ENCODE measurements at regions not wholly inside any gene's neighbourhood (a gene's known extent, or its start where the extent isn't known, plus 50 kb on each side); places are given as distances from the start of the nearest gene placed in this dataset.
"Not testable (repeated sequence)": the region's sequence is repeated elsewhere in the genome, so short reads cannot be mapped to it uniquely, and the experiment has no call there.

DNA sequence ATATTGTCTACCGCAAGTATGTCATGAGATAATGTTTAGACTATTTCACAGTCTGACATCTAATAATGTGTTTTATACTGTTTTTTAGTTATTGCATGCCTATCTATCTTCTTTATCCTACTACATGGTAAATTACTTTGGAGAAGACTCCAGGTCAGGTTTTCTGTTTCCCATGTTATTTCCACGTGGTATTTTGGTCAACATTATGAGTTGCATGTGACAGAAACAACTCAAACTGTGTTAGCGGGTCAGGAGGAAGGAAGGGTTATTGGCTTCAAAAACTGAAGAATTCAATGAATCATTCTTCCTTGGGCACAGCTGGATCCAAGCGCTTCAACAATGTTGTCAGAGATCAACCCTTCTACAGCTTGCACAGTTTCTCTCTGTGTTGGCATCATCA lies 252.1 kb upstream of the CCNG1 start:
- DNase-seq, result no peak

DNA sequence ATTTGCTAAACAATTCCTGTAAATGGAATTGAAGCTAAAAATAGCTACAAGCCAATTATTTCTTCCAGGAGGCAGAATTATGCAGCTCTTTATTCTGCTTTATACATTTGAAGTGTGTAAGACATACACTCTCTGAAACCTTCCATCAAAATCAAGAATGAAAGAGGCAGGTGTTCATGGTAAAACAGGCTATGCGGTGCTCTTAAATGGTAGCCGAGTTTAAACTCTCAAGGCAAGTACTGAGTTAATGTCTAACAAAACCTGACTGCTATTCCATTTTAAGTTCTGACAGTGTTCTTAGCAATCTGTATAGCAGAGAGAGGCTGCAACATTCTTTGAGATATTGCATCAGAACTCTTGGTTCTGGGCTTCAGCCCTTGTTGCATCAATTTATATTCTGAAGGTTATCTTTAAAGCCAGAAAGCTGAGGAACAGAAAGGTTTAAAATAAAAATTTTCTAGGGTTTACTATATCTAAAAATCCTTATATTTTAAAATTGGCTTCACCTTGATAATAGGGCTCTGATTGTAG lies 248.3 kb upstream of the CCNG1 start:
- no peak for DNase-seq

DNA sequence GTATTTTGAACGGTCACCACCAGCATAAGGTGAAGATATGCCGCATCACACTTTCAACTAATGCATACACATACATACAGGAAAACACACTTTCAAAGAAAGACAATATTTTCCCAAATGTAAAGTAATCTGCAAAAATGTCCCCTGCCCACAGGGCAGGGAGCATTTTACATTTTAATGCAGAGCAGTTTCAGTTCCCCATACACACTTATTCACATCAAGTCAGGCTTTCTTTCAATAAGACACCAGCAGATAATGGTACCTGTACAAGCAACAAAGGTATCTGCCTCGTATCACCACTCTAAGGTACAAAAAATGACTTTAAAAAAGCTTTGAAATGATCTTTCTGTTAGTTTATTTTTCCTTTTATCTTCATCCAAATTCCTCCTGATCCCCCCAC lies 247.1 kb upstream of the CCNG1 start:
- DNase-seq, result no peak

DNA sequence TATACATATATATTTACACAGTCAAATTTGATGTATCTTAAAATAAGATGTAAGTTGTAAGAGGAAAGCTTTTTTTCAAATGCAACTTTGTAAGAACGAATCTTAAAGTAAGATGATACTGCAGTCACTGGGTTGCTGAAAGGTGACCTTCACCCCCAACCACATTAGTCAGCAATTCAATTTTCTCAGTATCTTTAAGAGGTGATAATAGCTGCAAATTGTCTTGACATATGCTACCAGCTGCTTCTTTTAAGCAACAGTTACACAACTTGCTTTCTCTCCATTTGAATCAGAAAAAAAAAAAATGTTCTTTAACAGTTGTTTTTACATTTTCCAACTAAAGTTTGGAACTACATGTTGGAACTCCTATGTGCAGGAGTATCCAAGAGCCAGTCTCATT lies 246.6 kb upstream of the CCNG1 start:
- no peak for DNase-seq

DNA sequence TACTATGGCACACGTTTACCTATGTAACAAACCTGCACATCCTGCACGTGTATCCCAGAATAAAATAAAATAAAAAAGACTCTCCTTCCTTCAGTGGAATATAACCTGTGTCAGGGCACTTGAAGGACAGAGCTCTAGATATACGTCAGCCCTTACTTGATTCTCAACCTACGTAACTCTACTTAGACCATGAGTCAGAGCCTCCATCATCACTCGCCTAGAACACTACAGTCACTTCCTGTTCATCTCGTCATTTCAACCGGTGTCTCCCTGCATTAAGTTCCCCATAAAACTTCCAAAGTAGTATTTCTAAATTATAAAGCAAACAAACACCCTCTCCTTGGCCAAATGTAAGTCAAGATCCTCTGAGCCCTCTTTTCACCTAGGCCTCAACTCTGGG lies 243.5 kb upstream of the CCNG1 start:
- no peak for DNase-seq

DNA sequence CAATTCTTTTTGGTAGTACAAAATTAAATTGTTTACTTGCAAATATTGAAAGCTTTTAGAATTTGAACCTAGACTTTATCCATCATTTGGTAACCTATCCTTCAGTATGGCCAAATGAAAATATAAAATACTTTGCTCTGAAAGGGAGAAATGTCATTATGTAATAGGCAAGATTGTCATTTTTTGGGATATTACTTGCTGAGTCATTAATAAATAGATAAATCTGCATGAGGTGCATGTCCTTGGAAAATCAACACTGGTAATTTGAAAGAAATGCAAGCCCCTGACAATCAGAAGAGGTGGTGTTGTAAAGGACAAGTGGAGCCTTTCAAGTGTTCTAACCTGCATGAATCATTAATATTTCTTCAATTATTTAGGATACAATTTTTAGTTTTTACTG lies 231.8 kb upstream of the CCNG1 start:
- DNase-seq, result no peak

DNA sequence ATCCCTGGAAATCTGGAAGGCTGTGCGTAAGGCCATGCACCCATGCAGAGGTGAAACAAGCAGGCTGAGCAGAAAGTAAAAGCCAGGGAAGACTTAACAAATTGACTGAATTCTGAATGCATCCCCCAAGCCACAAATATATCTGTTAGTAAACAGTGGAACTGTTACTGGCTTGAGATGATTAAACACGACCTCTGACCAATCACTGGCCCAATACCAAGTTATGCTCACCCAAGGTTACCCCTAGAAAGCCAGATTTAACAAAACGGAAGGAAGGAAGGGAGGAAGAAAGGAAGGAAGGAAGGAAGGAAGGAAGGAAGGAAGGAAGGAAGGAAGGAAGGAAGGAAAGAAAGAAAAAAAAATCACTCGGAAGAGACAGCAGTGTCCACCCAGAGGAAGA lies 215.8 kb upstream of the CCNG1 start:
- no peak for DNase-seq

DNA sequence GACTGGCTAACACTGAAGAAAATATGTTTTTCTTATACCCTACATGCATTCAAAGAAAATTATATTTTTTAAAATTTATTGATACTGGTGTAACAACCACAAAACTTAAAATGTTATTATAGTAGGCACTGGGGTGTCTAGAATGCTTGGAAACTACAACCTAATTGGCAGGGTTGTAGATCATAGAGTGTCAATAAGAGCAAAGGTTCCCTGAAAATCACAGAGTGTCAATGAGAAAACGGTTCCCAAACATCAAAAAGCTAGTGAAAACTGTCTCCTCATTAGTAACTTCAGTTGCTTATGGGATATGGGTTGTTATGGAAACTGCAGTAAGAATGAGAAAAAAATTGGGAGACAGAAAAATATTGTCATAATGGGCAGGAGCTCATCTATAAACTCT lies 214.4 kb upstream of the CCNG1 start:
- no peak for DNase-seq

DNA sequence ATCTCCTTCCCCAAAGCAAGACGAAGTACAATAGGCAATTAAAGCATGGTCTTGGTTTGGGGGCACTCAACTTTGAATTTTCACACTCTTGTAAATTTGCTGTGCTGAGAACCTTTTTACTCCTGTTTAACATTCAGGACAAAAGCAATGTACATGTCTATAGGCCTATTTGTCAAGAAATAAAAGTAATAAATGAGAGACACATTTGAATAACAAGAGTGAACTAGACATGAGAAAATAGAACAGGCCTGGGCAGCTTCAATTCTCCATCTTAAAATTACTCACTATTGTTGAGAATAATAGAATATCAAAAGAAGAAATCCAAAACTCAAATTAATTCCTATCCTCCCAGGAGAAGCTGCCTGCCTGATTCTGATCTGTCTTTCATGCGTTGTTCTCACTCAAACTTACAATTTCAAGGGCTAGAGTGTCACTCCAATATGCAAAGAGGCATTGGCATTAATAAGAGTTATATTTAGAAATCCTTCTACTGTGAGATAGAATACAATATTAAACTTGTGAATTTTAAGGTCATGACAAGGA lies 192.9 kb upstream of the CCNG1 start:
- no peak for DNase-seq

DNA sequence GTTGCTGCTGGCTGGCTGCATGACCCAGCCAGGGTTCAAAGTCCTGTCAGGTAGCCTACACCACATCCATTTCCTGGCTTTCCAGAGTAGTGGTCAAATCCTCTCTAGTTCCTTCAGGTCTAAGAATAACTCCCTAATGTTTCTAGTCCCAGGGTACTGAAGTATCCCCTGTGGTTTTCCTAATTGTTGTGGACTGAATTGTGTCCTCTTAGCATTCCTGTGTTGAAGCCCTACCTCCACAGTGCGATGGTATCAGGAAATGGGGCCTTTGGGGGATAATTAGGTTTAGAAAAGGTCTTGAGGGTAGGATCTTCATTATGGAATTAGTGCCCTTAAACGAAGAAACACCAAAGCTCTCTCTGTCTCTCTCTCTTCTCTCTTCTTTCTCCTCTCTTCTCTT lies 191.8 kb upstream of the CCNG1 start:
- DNase-seq, result no peak

DNA sequence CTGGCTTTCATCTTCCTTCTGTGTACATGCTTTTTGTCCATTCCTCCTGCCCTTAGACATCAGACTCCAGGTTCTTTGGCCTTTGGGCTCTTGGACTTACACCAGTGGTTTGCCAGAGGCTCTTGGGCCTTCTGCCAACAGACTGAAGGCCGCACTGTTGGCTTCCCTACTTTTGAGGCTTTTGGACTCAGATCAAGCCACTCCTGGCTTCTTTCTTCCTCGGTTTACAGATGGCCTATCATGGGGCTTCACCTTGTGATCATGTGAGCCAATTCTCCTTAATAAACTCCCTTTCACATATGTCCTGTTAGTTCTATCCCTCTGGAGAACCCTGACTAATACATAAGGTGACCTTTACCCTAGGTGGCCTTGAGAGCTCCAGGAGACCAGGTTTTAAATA lies 189.1 kb upstream of the CCNG1 start:
- DNase-seq, result no peak

DNA sequence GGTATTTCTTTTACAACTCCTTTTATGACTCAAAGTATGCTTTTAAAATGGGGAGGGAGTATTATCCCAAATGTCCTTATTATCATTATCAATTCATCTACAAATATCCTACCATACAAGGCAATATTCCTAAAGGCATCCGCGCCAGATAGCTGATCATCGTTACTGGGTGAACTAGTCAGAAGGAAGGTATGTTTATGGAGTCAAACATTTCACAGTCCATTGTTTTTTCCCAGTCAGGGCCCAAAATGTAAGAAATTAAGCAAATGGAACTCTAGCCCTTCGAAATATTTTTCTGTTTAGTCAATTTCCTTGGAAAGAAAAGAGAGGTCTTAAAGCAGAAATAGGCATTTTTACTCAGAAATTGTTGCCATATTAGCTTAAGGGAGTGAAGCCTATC lies 188.5 kb upstream of the CCNG1 start:
- no peak for DNase-seq

DNA sequence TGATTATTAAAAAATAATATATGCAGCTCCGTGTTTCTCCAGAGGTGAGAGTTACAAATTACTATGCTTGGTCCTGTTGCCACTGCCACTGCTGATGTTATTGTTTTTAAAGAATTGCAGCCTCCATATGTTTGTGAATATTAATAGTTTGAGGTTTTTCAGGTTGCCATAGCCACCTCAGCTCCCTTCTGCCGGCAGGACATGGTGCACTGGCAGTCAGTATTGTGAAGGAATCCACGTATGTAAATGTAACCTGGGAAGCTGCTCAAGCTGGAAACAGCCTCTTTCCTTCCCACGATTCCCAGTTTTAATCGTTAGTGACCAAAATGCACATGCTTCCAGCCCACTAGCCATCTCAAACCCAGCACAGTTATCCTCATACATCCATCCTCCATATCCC lies 184.4 kb upstream of the CCNG1 start:
- no peak for DNase-seq

DNA sequence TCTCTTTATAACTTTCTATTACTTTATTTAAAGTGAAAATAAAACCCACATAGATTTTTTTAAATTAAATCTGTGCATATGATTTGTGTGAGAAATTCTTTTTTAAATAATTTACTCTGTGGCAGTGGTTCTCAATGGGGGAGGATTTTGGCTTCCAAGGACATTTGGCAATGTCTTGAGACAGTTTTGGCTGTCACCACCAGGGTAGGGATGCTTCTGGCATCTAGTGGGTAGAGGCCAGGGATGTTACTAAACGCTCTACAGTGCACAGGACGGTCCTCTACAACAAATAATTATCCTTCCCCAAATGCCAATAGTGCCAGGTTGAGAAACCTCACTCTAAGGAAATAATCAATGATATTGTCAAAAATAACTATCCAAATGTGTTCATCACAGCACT lies 177.9 kb upstream of the CCNG1 start:
- no peak for DNase-seq

DNA sequence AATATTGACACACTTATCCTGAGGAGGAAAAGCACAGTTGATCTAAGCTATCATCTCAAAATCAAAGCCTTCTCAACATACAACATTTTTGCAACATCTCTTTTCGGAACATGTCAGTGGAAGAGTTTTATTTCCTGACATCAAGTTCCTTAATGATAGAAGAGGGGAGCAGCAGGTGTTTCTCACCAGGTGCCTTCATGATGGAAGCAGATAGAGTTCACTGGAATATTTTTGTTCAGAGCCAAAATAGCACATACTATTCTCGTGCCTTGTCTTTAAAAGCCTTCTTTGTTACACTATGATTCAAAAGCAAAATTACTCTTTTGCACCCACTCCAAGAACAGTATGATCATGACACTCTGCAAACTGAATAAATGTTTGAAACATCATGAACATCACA lies 176.9 kb upstream of the CCNG1 start:
- DNase-seq, result no peak

DNA sequence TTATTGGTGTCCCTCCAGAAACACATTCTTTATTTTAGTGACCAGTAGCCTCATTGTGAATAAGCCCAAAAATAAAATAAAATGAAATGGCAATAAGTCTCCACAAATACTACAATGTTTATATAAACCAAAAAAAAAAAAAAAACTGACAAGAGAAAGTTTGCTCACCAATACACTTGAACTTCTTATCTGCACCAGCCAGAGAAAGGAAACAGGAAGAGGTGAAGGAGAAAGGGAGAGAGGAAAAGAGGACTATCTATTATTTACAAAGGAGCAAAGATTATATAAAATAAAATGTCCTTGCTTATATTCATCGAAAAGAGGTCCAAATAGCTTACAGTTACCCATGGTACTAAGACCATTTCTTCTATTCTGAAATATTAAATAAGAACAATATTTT lies 176.4 kb upstream of the CCNG1 start:
- no peak for DNase-seq

DNA sequence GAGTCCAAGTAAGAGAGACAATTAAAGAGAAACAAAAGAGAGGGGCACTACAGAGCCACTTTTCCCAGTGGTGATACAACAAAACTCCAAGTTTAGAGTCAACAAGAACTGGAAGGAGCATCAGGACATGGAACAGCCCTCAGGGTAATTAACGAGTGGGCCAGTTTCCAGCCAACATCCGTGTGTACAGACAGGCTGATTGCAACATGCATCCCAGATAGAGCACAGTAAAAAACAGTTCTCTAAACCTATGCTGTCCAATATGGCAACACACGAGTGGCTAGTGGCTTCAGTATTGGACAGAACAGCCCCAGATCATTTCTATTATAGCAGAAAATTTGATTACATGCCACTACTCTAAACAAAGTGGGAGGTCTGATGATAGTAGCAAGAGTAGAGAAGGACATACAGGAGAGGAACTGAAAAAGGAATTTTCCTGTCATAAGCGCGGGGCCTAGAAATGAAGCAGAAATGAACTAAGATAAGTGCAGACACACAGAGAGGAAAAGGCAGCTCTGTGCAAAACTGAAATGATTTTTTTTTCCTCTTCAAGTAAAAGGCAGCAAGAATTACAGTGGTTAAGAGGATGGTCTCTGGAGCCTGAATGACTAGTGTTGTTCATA lies 175.6 kb upstream of the CCNG1 start:
- DNase-seq, result no peak

DNA sequence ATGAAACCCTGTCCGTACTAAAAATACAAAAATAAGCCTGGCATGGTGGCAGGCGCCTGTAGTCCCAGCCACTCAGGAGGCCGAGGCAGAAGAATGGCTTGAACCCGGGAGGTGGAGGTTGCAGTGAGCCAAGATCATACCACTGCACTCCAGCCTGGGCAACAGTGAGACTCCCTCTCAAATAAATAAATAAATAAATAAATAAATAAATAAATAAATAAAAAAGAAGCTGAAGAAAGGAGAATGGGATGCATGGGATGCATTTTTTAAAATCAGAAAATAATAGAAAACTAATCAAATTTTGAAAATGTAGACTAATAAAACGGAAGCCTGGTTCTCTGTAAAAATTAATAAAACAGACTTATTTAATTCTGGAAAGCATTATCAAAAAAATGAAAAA lies 171.1 kb upstream of the CCNG1 start:
- DNase-seq, result not testable (repeated sequence)

DNA sequence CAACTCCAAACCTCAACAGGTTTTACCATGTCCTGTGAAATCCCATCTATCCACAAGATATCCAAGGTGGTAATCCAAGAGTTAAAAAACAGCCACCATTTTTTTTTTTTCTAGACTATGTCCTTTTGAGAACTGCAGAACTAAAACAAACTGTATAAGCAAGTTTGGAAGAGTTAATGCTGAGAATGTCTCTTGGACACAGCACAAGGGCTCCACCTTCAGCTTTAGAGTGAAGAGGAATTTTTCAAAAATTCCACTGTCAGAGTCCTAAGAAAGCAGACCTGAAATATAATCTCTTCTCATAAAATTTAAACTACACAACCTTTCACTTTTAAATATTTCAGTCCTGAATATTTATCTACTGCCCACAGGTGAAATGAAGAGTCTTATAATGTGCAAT lies 167.8 kb upstream of the CCNG1 start:
- DNase-seq, result no peak

DNA sequence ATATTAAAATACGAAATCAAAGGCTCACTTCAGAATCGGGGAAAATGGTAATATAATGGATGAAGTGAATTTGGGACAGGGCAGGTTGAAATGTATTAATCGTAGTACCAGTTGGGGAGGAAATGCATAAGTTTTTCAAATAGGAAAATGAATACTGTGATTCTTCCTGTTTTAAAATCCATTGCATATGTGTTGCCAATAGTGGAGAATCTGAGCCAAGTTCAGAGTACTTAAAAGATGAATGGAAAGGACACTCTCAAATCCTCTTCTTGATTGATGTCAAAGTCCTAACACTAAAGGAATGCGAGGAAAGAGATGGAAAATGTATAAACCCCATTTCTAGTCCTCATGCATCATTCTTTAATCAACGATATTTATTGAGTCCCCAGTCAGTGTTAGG lies 160.9 kb upstream of the CCNG1 start:
- DNase-seq, result no peak

DNA sequence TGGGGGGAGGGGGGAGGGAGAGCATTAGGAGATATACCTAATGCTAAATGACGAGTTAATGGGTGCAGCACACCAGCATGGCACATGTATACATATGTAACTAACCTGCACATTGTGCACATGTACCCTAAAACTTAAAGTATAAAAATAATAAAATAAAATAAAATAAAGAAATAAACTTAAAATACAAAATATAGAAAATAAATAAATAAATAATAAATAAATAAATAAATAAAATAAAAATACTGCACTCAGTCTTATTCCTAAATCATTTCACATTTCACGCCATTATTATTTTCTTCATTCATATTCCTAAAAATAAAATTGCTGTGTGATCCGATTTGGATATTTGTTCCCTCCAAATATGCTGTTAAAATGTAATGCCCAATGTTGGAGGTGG lies 156.5 kb upstream of the CCNG1 start:
- not testable (repeated sequence) for DNase-seq

DNA sequence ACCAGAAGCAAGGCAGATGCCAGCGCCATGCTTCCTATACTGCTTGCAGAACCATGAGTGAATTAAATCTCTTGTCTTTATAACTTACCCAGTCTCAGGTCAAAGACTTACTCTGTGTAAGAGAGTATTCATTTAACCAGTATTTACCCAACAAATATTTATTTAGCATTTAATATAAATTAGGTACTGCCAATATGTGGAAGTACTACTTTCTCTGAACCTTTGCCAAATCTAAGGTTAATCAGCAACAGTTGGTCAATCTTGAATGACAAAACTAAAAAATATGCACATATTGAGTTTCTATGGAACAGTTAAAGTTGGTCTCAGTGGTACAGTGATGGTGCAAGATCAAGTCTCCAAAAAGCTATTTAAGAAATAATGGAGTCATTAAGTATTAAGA lies 155.9 kb upstream of the CCNG1 start:
- DNase-seq, result no peak

DNA sequence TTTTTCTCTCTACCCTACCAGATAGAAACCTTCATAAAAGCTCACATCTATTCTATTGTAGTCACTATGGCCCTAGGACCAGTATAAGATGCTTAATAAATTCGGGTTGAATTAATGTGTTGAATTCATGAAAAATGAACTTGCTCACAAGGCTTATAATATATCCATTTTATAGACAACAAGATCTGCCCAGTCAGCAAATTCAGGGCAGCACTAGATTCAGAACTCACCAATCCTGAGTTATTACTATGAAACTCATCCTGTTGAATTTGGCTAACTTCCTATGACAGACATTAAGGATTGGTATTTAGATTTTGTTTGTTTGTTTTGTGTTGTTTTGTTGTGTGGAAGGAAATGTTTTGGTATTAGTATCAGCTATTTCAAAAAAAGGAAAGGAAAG lies 143.6 kb upstream of the CCNG1 start:
- no peak for DNase-seq

DNA sequence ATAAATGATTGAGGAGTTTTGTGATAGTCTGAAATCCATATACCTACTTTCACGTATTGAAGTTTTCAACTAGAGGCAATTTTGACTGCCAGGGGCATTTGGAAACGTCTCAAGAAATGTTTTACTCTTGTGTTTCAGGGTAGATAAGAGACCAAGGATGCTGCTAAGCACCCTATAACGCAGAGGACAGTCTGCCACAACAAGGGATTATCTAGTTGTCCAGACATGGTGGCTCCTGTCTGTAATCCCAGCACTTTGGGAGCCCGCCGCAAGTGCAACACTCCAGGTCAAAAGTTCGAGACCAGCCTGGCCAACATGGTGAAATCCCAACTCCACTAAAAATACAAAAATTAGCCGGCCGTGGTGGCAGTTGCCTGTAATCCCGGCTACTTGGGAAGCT lies 133.7 kb upstream of the CCNG1 start:
- no peak for DNase-seq

DNA sequence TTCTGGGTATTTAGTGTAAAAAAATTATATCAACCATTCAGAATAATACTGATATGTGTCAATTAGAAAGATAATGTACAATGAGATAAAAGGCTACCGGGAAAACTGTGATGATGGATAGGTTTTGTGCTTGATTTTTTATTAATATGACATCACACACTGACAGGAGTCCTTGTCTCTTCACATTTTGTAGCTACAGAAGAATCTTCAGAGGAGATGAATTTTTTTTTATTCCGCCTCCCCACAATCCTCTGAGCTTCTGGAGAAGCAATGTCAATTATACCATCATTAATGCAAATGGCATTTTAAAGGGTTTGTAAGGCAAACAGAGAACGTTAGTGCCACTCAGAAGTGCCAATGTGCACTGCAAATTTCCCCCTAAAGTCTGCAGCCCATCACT lies 131.7 kb upstream of the CCNG1 start:
- DNase-seq, result no peak

Data from activated effector memory CD4-positive, alpha-beta T cell treated with Interleukin-2 at 50 U/mL for 16 hours (primary cell).